Activated CD4-positive, alpha-beta T cell treated with anti-CD3 and anti-CD28 coated beads for 1 hour (primary cell): ENCODE measurements at regions not wholly inside any gene's neighbourhood (a gene's known extent, or its start where the extent isn't known, plus 50 kb on each side); places are given as distances from the start of the nearest gene placed in this dataset.

Experiments
- DNase-seq: peaks from one replicate; pipeline ENCODE4 v3.0.0-alpha.2; 2020

- no peak for DNase-seq
These were observed 458.5 kb upstream of the SALL3 start for GRCh38 chr18:78521136-78521535.

DNA sequence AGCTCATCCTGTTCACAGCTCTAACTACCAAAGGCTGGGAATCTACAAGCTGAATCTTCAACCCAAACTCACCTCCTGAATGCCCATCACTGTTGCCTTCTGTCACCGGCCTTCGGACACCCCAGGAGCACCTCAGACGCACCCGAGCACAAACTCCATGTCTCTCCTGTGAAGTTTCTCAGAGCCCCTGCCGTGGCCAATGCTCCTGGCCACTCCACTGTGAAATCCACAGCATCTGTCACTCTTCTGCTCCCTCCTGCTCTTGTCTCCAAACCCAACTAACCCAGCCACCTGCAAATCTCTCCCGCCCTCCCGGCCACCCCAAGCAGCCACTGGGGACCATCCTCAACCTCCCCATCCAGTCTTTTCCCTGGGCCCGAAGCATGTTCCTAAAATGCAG, 457.9 kb upstream of the SALL3 start:
- no peak for DNase-seq

DNA sequence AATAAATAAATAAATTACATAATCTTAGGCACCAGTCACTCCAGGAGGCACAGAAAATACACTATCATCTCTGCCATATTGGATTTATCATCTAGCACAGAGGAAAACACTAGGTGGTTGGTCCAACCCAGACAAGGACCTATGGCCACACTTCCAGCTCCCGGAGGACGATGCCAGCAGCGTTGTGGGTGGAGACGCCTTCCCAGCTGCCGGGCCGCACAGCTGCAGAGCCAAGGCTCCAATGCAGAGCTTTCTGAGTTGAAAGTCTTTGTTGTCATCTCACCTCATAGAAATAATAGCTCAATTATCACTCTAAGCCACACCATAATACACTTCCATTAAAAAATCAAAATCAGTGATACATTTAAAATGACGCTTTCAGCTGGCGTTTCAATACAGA, 457.1 kb upstream of the SALL3 start:
- DNase-seq = no peak

- DNase-seq = no peak
These were observed 455.8 kb upstream of the SALL3 start for GRCh38 chr18:78523850-78524249.

- no peak for DNase-seq
These were observed 454.1 kb upstream of the SALL3 start for GRCh38 chr18:78525366-78526111.

GRCh38 chr18:78526275-78526674, 453.3 kb upstream of the SALL3 start:
- DNase-seq = no peak

DNA sequence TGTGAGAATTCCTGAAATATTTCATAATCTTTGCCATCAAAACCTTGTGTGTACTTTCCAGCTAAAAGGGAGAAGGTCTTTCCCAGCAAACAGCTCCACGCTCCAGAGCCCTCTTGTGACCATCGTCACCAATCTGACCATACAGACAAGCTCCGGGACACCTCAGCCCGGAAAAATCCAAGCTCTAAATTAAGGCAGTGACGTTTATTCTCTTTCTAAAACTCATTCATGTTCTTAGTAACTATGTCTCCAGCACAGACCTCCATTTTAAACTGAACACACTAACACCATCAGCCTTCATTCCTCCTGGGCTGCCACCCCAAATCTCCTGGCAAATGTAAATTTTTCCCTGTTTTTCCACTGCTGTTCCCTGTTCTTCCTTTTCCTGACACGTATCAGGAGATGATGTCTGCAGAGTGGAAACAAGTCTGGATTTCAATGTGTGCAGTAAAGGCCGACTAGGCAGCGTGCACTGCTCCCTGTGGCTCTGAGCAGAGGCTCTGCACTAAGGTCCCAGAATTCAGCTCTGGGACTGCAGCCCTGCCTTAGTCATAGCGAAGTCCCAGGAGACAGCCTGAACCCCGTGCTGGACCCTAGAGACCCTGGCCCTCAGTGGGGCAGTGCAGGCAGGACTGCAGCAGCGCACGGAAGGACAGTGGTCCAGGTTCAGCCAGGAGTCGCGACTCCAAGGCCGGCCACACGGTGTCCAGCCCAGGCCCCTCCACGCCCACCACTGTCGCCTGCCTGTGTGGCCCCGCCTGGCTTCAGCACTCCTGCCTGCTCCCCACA, 452.5 kb upstream of the SALL3 start:
- no peak for DNase-seq

DNA sequence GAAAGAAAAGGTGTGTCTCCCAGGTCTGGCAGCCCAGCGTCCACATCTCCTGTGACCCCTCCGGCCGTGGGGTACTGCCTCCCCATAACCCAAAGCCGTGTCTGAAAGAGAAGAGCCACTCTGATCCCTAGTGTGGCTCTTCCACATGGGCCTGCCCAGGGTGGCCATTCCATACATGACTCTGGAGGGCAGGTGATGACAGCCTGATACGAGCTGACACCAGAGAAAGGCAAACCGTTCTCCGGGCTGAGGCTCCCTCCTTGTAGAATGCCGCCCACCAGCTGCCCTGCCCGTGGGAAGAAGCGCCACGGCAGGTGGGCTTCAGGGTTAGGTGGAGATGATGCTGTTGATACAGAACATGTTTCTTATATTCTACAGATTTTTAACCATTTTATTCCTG, 451.6 kb upstream of the SALL3 start:
- no peak for DNase-seq

DNA sequence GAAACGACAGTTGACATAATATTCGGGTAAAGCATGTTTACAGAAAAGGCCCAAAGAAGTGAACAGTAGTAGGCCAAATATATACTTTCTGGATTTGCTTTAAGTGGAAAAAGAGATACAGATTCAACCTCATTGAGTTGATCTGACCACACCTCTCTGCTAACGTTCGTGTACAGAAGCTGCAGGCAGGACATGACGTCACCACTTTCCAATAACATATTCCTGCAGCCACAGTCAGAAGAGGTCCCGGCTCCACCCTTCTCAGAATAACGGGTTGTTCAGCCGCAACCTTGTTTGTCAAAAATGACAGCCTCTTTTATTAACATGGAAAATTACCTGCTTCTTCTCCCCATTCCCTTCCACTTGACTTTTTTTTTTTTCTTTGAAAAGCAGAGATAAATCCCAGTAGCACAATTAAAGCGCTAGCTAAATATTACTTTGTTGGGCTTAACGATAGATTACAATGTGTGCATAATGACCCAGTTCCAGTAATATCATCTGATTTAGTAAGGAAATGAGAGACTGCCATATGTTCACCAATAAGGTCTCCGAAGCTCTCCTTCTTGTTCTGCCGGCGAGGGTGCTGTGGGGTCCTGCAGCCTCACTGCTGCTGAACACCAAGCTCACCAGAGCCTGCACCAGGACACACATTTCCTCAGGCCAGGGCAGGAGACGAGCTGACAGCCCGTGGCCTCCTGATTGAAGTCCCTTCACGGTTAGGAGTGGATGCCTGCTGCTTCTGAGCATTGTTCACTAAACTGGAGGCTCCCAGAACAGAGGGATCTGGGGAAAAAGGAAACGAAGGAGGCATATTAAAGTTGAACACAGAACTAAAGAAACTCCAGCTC, 451.0 kb upstream of the SALL3 start:
- DNase-seq = no peak

- no peak for DNase-seq
These were observed 448.0 kb upstream of the SALL3 start for GRCh38 chr18:78531637-78532036.

DNA sequence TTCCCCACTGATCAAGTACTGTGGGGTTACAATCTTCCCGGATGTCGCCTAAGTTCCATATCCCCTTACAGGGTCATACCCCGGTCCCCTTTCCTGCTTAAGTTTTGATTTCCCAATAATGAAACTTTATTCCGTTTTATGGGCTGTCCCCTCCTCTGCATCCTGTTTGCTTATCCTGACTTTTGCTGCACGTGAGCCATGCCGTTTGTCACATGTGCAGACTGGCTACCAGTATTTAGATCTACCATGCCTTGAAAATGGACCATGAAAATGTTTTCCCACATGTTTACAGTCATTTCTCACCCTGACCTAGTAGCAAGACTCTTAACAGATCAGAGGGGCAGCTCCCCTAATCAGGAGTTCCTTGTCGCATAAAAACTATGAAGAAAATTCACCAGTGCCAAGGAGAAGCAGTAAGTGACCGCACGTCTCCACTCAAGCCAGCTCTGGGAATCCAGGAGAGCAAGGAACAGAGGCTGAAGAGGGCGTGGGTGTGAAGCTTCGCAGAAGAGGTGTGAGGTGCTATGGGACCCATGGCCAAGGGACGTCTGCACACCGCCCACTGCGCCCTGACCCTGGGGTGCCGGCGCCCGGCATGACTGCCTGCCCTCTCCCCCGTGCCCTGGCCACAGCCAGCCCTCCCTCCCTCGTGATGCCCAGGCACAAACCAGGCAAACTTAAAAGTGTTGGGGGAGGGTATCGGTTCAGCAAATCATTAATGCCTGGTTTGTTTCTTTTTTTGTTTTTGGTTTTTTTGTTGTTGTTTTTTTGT, 440.8 kb upstream of the SALL3 start:
- DNase-seq = no peak

DNA sequence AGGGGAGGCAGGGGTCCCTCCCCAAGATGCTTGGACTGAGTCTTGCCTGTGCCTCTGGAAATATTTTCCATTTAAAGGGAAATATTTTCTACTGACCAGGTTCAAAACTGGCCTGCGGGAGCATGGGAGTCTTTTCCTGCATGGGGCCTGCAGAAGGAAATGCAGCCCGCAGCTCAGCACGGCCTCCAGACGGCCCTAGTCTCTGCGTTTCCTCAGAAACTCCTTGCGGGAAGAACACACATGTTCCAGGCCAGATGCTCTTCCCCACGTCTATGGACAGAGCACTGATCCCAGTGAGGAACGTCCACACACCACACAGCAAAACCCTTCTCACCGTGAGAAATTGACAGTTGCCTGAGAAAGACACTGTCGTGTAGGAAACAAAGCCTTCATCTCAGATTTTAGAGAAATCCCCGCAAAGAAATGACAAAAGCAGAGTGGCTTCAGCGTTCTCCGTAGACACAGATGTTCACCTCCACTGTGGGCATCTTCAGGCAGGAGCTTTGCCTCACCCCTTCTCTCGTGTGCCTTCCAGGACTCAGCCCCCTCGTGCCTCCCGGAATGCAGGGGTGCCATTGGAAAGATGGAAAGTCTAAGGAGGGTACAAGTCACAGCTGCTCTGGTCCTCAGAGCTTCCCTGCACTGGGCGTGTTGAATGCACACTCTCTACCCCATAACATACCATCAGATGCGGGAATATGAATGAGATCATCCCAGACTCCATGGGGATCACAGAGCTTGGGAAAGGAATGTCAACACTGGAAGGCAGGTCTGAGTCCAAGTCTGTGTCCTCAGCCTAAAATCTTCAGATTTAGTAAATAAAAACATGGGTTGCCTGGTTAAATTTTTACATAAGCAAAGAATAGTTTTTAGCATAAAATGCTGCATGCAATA, 438.7 kb upstream of the SALL3 start:
- no peak for DNase-seq

DNA sequence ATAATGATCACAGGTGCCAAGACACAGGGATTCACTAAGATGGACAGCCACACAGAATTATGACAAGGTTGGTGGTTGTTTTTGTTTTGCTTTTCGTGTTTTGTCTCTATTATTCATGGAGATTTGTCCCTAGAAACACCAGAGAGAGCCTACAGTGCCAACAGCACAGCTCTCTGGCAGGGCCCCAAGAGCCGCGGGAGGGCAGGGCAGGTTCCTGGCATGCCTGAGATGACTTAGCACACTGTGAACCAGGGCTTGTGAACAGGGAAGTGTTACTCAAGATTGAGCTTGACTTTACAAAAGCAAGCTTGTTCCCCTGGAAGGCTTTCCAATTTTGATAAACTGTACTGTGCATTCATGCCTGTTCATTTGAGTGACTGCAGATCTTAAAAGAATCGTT, 437.4 kb upstream of the SALL3 start:
- DNase-seq = no peak

DNA sequence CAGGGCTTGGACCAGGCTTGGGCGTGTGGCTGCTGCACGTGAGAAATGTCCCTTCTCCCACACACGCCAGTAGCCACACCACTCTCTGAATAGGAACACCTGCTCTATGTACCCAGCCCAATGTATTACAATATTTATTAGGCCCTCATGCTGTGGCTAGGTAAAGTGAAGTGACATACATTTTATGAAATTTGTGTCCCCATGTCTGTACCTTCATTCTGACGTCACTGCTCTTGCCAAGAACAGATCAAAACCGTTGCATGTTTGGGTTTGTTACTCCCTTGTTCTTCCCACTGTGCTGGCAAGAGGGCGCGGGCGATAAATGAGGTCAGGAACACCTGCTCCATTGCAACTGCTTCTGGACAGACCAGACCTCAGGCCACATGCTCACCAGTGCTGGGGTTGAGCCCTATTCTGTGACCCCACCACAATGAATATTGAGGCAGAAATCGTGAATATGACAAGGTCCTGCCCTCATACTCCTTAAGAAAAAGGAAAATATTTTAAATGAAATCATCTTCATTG, 436.4 kb upstream of the SALL3 start:
- DNase-seq = no peak

DNA sequence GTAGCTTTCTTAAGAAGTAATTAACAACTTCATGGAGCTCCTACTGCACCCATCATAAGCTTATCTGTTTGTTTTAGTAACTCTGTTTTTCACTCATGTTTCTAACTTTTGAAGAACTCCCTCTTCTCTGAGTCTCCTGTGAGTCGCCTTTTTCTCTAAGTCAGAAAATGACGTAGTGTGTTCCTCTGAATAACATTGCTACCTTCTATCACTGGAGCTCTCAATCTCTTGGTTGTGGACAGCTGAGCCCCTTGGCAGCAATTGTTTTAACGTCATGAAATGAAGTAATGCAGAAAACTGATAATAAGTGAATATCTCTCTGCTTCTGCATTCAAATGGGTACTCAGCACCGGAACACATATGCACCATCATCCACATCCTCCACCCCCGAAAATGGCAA, 433.3 kb upstream of the SALL3 start:
- no peak for DNase-seq

- no peak for DNase-seq
These were observed 431.8 kb upstream of the SALL3 start for GRCh38 chr18:78547817-78548216.

DNA sequence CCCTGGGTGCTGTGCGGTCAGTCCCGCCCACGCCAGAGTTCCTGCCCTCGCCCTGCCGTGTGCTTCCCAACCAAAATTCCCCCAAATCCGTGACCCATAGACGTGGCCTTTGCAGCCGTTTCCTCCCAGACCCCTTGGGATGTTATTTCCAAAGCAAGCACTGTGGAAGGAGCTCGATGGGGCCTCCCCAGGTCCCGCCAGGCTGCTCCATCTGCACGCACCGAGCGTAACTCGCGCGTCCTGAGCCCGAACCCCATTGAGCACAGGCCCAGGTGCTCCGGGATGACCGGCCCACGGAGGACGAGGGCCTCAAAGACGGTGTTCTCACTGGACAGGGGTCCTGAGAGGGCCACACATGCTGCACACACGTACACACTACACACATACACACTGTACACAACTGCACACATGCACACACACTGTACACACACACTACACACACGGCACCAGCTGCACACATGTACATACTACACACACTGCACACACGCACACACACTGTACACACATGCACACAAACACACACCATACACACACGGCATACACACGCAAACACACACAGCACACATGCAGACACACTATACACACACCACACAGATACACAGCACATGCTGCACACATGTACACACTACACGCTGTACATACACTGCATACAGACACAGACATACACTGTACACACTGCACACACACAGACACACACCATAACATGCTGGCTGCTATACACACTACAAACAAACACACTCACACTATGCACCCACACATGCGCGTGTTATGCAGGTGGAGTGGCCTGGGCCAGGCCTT, 431.2 kb upstream of the SALL3 start:
- DNase-seq = no peak

GRCh38 chr18:78549971-78550370, 429.6 kb upstream of the SALL3 start:
- DNase-seq = no peak

- no peak for DNase-seq
These were observed 424.5 kb upstream of the SALL3 start for GRCh38 chr18:78554944-78555608.

DNA sequence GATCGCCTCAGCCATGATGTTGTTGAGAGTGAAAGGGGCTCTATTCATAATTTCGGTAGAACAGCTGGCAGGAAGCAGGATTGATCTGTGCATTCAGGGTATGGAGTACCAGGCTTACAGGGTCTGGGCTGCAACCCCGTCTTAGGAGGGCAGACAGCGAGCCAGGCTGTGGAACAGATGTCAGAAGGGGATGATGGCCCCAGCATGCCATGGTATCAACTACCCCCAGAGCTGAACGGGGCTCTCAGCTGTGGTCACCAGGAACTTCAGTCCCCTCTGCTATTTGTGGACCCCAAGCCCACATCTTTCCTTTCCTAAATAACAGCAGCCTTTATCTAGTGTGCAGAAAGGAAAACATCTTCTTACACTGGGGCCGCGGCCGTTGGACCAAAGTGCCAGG, 422.2 kb upstream of the SALL3 start:
- DNase-seq = no peak
